BJ (cell line): ENCODE measurements at regions not wholly inside any gene's neighbourhood (a gene's known extent, or its start where the extent isn't known, plus 50 kb on each side); places are given as distances from the start of the nearest gene placed in this dataset.
"Not testable (repeated sequence)": the region's sequence is repeated elsewhere in the genome, so short reads cannot be mapped to it uniquely, and the experiment has no call there.

Source experiments
- CTCF ChIA-PET: fragments of 350-600 bp; formaldehyde crosslinking; extraction: SDS; loops from one replicate; lab custom pipeline; 2021; ENCODE audit warnings: antibody characterized with exemption, inconsistent platforms; lab: Yijun Ruan, JAX
- POLR2A ChIA-PET: fragments of 300-600 bp; sonication (Branson Sonifier 250); formaldehyde crosslinking; extraction: SDS; loops from one replicate; lab custom pipeline; 2021; ENCODE audit warnings: antibody characterized with exemption; lab: Charles Lee
- DNase-seq: peaks from one replicate; pipeline ENCODE4 v3.0.0-alpha.2; 2011; ENCODE audit warnings: low read depth
- H3K27me3 ChIP-seq: 2 replicates; pipeline ENCODE4 v1.6.0; 2011; ENCODE audit warnings: low read length; ENCODE audit not compliant: control insufficient read depth, insufficient read depth
- H3K36me3 ChIP-seq: 2 replicates; pipeline ENCODE4 v1.5.1; 2011; ENCODE audit warnings: low read length; ENCODE audit not compliant: control insufficient read depth, insufficient read depth
- H3K4me3 ChIP-seq: 2 replicates; pipeline ENCODE4 v1.5.1; 2011; ENCODE audit warnings: low read depth, mild to moderate bottlenecking, control low read depth, low read length
- CTCF ChIP-seq: IDR thresholded peaks from 2 replicates; pipeline ENCODE4 v1.5.1; 2011; ENCODE audit warnings: low read depth, mild to moderate bottlenecking, control low read depth, inconsistent platforms, low read length, moderate library complexity; ENCODE audit not compliant: insufficient read depth

GRCh38 chr6:14894105-14894504 is 351.8 kb upstream of the JARID2 start:
- CTCF ChIA-PET: interaction anchor here (0.5 to 1.7 kb wide), 2 partner anchors 9 to 10 kb away, joined by 3 to 4 read pairs; no protein-coding TSS in a partner anchor
- Histone ChIP-seq H3K27me3 (no peaks in the 10 kb centered on the region), H3K4me3 (no peak overlapping the region), H3K36me3 (no peaks in the 10 kb centered on the region)
- no peak for TF ChIP-seq CTCF
- no peak for DNase-seq
- POLR2A ChIA-PET: no interaction called here

- TF ChIP-seq CTCF: no peak
- no peak for DNase-seq
- Histone ChIP-seq H3K4me3 (no peak overlapping the region), H3K27me3 (no peaks in the 10 kb centered on the region), H3K36me3 (no peaks in the 10 kb centered on the region)
- CTCF ChIA-PET: no interaction called here
- POLR2A ChIA-PET: no interaction called here
Measured at GRCh38 chr6:14896475-14896874, 349.4 kb upstream of the JARID2 start.

GRCh38 chr6:14897831-14898230 is 348.0 kb upstream of the JARID2 start:
- TF ChIP-seq CTCF: no peak
- no peaks in the 10 kb centered on the region for H3K36me3 ChIP-seq
- ChIA-PET POLR2A (no interaction called here), CTCF (no interaction called here)
- H3K4me3 ChIP-seq: no peak overlapping the region
- H3K27me3 ChIP-seq: no peaks in the 10 kb centered on the region
- no peak for DNase-seq

- H3K4me3 ChIP-seq, H3K36me3 ChIP-seq, POLR2A ChIA-PET, DNase-seq, CTCF ChIA-PET, H3K27me3 ChIP-seq: not testable (repeated sequence)
Measured at GRCh38 chr6:14899441-14899840, 346.4 kb upstream of the JARID2 start.

GRCh38 chr6:14900919-14901318 is 344.9 kb upstream of the JARID2 start:
- DNase-seq: no peak
- H3K36me3 ChIP-seq: no peaks in the 10 kb centered on the region
- POLR2A ChIA-PET: no interaction called here
- H3K27me3 ChIP-seq: no peaks in the 10 kb centered on the region
- CTCF ChIA-PET: no interaction called here
- H3K4me3 ChIP-seq: no peak overlapping the region
- no peak for TF ChIP-seq CTCF

- no peaks in the 10 kb centered on the region for H3K36me3 ChIP-seq
- no peak for DNase-seq
- ChIA-PET POLR2A (no interaction called here), CTCF (interaction anchor here (1.0 kb wide), 1 partner anchor 9 kb away, joined by 4 read pairs; no protein-coding TSS in a partner anchor)
- no peaks in the 10 kb centered on the region for H3K27me3 ChIP-seq
- no peak overlapping the region for H3K4me3 ChIP-seq
- TF ChIP-seq CTCF: no peak
Measured at GRCh38 chr6:14903176-14904038, 342.5 kb upstream of the JARID2 start.
